ENCODE measurements at regions not wholly inside any gene's neighbourhood (a gene's known extent, or its start where the extent isn't known, plus 50 kb on each side); places are given as distances from the start of the nearest gene placed in this dataset.
"Not testable (repeated sequence)": the region's sequence is repeated elsewhere in the genome, so short reads cannot be mapped to it uniquely, and the experiment has no call there.

GRCh38 chr2:88865801-88866371 is 174.4 kb downstream of the RPIA start:
- no peak for DNase-seq

- DNase-seq, result no peak
These were observed 175.3 kb downstream of the RPIA start for GRCh38 chr2:88866756-88867155.

- no peak for DNase-seq
These were observed 177.4 kb downstream of the RPIA start for GRCh38 chr2:88868861-88869260.

GRCh38 chr2:88870267-88870839 is 178.9 kb downstream of the RPIA start:
- DNase-seq, result no peak

GRCh38 chr2:88871336-88871735 is 179.9 kb downstream of the RPIA start:
- DNase-seq, result no peak

- no peak for DNase-seq
These were observed 182.1 kb downstream of the RPIA start for GRCh38 chr2:88873620-88874019.

GRCh38 chr2:88874063-88874657 is 182.7 kb downstream of the RPIA start:
- peak; percentile 48 for DNase-seq

GRCh38 chr2:88875736-88876135 is 184.3 kb downstream of the RPIA start:
- no peak for DNase-seq

GRCh38 chr2:88880441-88880953 is 189.0 kb downstream of the RPIA start:
- DNase-seq, result peak; percentile 46

GRCh38 chr2:88885275-88885674 is 193.8 kb downstream of the RPIA start:
- no peak for DNase-seq

GRCh38 chr2:88885679-88886416 is 194.4 kb downstream of the RPIA start:
- DNase-seq, result no peak

- not testable (repeated sequence) for DNase-seq
These were observed 196.0 kb downstream of the RPIA start for GRCh38 chr2:88887466-88887865.

- no peak for DNase-seq
These were observed 200.7 kb downstream of the RPIA start for GRCh38 chr2:88892207-88892606.

- DNase-seq, result no peak
These were observed 201.3 kb downstream of the RPIA start for GRCh38 chr2:88892788-88893187.

GRCh38 chr2:88896971-88897370 is 205.5 kb downstream of the RPIA start:
- no peak for DNase-seq

GRCh38 chr2:88897715-88898114 is 206.2 kb downstream of the RPIA start:
- no peak for DNase-seq

- peak; percentile 21 for DNase-seq
These were observed 212.4 kb downstream of the RPIA start for GRCh38 chr2:88903749-88904353.

- no peak for DNase-seq
These were observed 221.8 kb downstream of the RPIA start for GRCh38 chr2:88913280-88913679.

GRCh38 chr2:88919087-88919738 is 227.7 kb downstream of the RPIA start:
- peak; percentile 10 for DNase-seq

GRCh38 chr2:88920399-88920798 is 228.9 kb downstream of the RPIA start:
- DNase-seq, result not testable (repeated sequence)

- DNase-seq, result no peak
These were observed 233.1 kb downstream of the RPIA start for GRCh38 chr2:88924533-88924932.

GRCh38 chr2:88925770-88926462 is 234.4 kb downstream of the RPIA start:
- no peak for DNase-seq

Measured in EL (cell line).